H1 (cell line): ENCODE measurements at regions not wholly inside any gene's neighbourhood (a gene's known extent, or its start where the extent isn't known, plus 50 kb on each side); places are given as distances from the start of the nearest gene placed in this dataset.

ENCODE experiments used
- GTF2F1 ChIP-seq: IDR thresholded peaks from 2 replicates; pipeline ENCODE4 v1.6.1; 2012; ENCODE audit warnings: low read depth, low read length, improper control_type of control experiment, borderline replicate concordance
- JUN ChIP-seq: IDR thresholded peaks from 2 replicates; pipeline ENCODE4 v1.6.1; 2011; ENCODE audit warnings: low read depth, mild to moderate bottlenecking, improper control_type of control experiment, low read length
- KDM5A ChIP-seq: fragments of 200-600 bp; IDR thresholded peaks from 2 replicates; pipeline ENCODE4 v1.7.1; 2012; ENCODE audit warnings: mild to moderate bottlenecking, low read length, inconsistent platforms, mixed read lengths
- POLR2AphosphoS5 ChIP-seq: IDR thresholded peaks from 2 replicates; pipeline ENCODE4 v1.6.1; 2011; ENCODE audit warnings: low read depth, low read length
- POU5F1 ChIP-seq: IDR thresholded peaks from 2 replicates; pipeline ENCODE4 v1.6.1; 2011; ENCODE audit warnings: low read depth, mild to moderate bottlenecking, low read length, moderate library complexity

GRCh38 chr4:62226082-62226481, 1026.0 kb downstream of the ADGRL3 start (continued):
- no peak for TF ChIP-seq POU5F1
- no peak for TF ChIP-seq GTF2F1
- TF ChIP-seq KDM5A = no peak
- no peak for TF ChIP-seq POLR2AphosphoS5
- no peak for TF ChIP-seq JUN
